Smooth muscle cell (in vitro differentiated cells): ENCODE measurements at regions not wholly inside any gene's neighbourhood (a gene's known extent, or its start where the extent isn't known, plus 50 kb on each side); places are given as distances from the start of the nearest gene placed in this dataset.

Experiments used
- DNase-seq: peaks from one replicate; lab custom pipeline; 2025; ENCODE audit not compliant: unreplicated experiment; lab: John Stamatoyannopoulos, UW
- H2AFZ ChIP-seq: fragments of 200-600 bp; sonication (generic); 2 replicates; pipeline ENCODE4 v1.6.0; 2016; ENCODE audit warnings: antibody characterized with exemption, low read depth, mild to moderate bottlenecking
- H3F3A ChIP-seq: fragments of 200-600 bp; sonication (generic); 2 replicates; pipeline ENCODE4 v1.6.0; 2017; ENCODE audit warnings: antibody characterized with exemption, low read depth
- H3K27ac ChIP-seq: fragments of 200-600 bp; sonication (generic); 2 replicates; pipeline ENCODE4 v1.5.1; 2016; ENCODE audit warnings: low read depth, mild to moderate bottlenecking
- H3K27me3 ChIP-seq: fragments of 200-600 bp; sonication (generic); 2 replicates; pipeline ENCODE4 v1.6.1; 2016; ENCODE audit warnings: low read depth, mild to moderate bottlenecking
- H3K36me3 ChIP-seq: fragments of 200-600 bp; sonication (generic); 2 replicates; pipeline ENCODE4 v1.5.1; 2016; ENCODE audit warnings: low read depth
- H3K4me1 ChIP-seq: fragments of 200-600 bp; sonication (generic); 2 replicates; pipeline ENCODE4 v1.5.1; 2016; ENCODE audit warnings: low read depth
- H3K4me2 ChIP-seq: fragments of 200-600 bp; sonication (generic); 2 replicates; pipeline ENCODE4 v1.6.0; 2016; ENCODE audit warnings: mild to moderate bottlenecking
- H3K4me3 ChIP-seq: fragments of 200-600 bp; sonication (generic); 2 replicates; pipeline ENCODE4 v1.5.1; 2016; ENCODE audit warnings: mild to moderate bottlenecking
- H3K79me2 ChIP-seq: fragments of 200-600 bp; sonication (generic); 2 replicates; pipeline ENCODE4 v1.6.0; 2016; ENCODE audit warnings: low read depth, mild to moderate bottlenecking
- H3K9ac ChIP-seq: fragments of 200-600 bp; sonication (generic); 2 replicates; pipeline ENCODE4 v1.6.0; 2016; ENCODE audit warnings: low read depth
- H3K9me3 ChIP-seq: fragments of 200-600 bp; sonication (generic); replicated peaks from 2 replicates; pipeline ENCODE4 v1.5.1; 2016; ENCODE audit warnings: low read depth
- H4K20me1 ChIP-seq: fragments of 200-600 bp; sonication (generic); 2 replicates; pipeline ENCODE4 v1.6.0; 2016; ENCODE audit warnings: low read depth
- CTCF ChIP-seq: fragments of 200-600 bp; sonication (generic); IDR thresholded peaks from 2 replicates; pipeline ENCODE4 v1.5.1; 2017; ENCODE audit warnings: borderline replicate concordance, mild to moderate bottlenecking, antibody characterized with exemption; ENCODE audit not compliant: insufficient read depth, poor library complexity, severe bottlenecking
- WGBS: methylation state at CpG from one replicate; pipeline ENCODE4 v1.1.7; 2016; ENCODE audit warnings: low lambda C conversion rate; 5-methylcytosine and 5-hydroxymethylcytosine counted together

GRCh38 chr12:74626397-74626796 is 88.8 kb downstream of the ATXN7L3B start:
- no peak for TF ChIP-seq CTCF
- DNase-seq: no peak
- no peaks in the 10 kb centered on the region for H4K20me1 ChIP-seq
- no peak overlapping the region for H3K27ac ChIP-seq
- no peak overlapping the region for H3K9ac ChIP-seq
- no peak overlapping the region for H2AFZ ChIP-seq
- H3K27me3 ChIP-seq: no peaks in the 10 kb centered on the region
- no peaks in the 10 kb centered on the region for H3K4me1 ChIP-seq
- no peaks in the 10 kb centered on the region for H3F3A ChIP-seq
- no peak overlapping the region for H3K4me2 ChIP-seq
- H3K36me3 ChIP-seq: no peaks in the 10 kb centered on the region
- no peaks in the 10 kb centered on the region for H3K79me2 ChIP-seq
- H3K9me3 ChIP-seq: no peaks in the 10 kb centered on the region
- H3K4me3 ChIP-seq: no peak overlapping the region

- no peak overlapping the region for H3K27ac ChIP-seq
- no peak overlapping the region for H2AFZ ChIP-seq
- no peaks in the 10 kb centered on the region for H4K20me1 ChIP-seq
- 92% methylated on average over 2 of the region's 2 CpGs for WGBS
- H3K9me3 ChIP-seq: no peaks in the 10 kb centered on the region
- H3K27me3 ChIP-seq: no peaks in the 10 kb centered on the region
- H3F3A ChIP-seq: no peaks in the 10 kb centered on the region
- no peaks in the 10 kb centered on the region for H3K4me1 ChIP-seq
- no peaks in the 10 kb centered on the region for H3K36me3 ChIP-seq
- TF ChIP-seq CTCF: no peak
- no peak for DNase-seq
- H3K4me3 ChIP-seq: no peak overlapping the region
- H3K4me2 ChIP-seq: no peak overlapping the region
- no peak overlapping the region for H3K9ac ChIP-seq
- no peaks in the 10 kb centered on the region for H3K79me2 ChIP-seq
Measured at GRCh38 chr12:74641262-74641661, 103.6 kb downstream of the ATXN7L3B start.

GRCh38 chr12:74641694-74642093 is 104.1 kb downstream of the ATXN7L3B start:
- WGBS: 80% methylated on average over 2 of the region's 2 CpGs

More at GRCh38 chr12:74641694-74642093, 104.1 kb downstream of the ATXN7L3B start:
- no peaks in the 10 kb centered on the region for H3F3A ChIP-seq
- H2AFZ ChIP-seq: no peak overlapping the region
- H3K27me3 ChIP-seq: no peaks in the 10 kb centered on the region
- H3K4me1 ChIP-seq: no peaks in the 10 kb centered on the region
- H3K79me2 ChIP-seq: no peaks in the 10 kb centered on the region
- no peak for DNase-seq
- no peaks in the 10 kb centered on the region for H4K20me1 ChIP-seq
- H3K9ac ChIP-seq: no peak overlapping the region
- H3K9me3 ChIP-seq: no peaks in the 10 kb centered on the region
- no peak overlapping the region for H3K27ac ChIP-seq
- TF ChIP-seq CTCF: no peak
- no peak overlapping the region for H3K4me2 ChIP-seq
- no peaks in the 10 kb centered on the region for H3K36me3 ChIP-seq
- H3K4me3 ChIP-seq: no peak overlapping the region
